Calu3 (cell line): ENCODE measurements at regions not wholly inside any gene's neighbourhood (a gene's known extent, or its start where the extent isn't known, plus 50 kb on each side); places are given as distances from the start of the nearest gene placed in this dataset.

Experiments
- BruUV-seq: library from RNA; stranded (reverse); fragments of 400-500 nt; replicated peaks from 2 replicates; lab custom pipeline; 2021; lab: Mats Ljungman, UMichigan
- CTCF ChIA-PET: fragments of 300-600 bp; sonication (Branson Sonifier 250); formaldehyde crosslinking; loops from one replicate; lab custom pipeline; 2022; ENCODE audit warnings: antibody characterized with exemption; lab: Charles Lee
- DNase-seq: peaks from one replicate; pipeline ENCODE4 v3.0.0; 2022
- H3K27ac Mint-ChIP-seq: one replicate; pipeline ENCODE4 v1.8.0; 2022; ENCODE audit warnings: mixed read lengths; ENCODE audit not compliant: unreplicated experiment
- H3K27me3 Mint-ChIP-seq: one replicate; pipeline ENCODE4 v1.8.0; 2022; ENCODE audit warnings: mixed read lengths; ENCODE audit not compliant: unreplicated experiment
- H3K36me3 Mint-ChIP-seq: one replicate; pipeline ENCODE4 v1.8.0; 2022; ENCODE audit warnings: mild to moderate bottlenecking, moderate library complexity, mixed read lengths; ENCODE audit not compliant: insufficient read depth, unreplicated experiment
- H3K4me1 Mint-ChIP-seq: one replicate; pipeline ENCODE4 v1.8.0; 2022; ENCODE audit warnings: mild to moderate bottlenecking, low read depth, mixed read lengths; ENCODE audit not compliant: unreplicated experiment
- H3K4me3 Mint-ChIP-seq: one replicate; pipeline ENCODE4 v1.8.0; 2022; ENCODE audit warnings: mild to moderate bottlenecking, low read depth, moderate library complexity, mixed read lengths; ENCODE audit not compliant: unreplicated experiment
- H3K9me3 Mint-ChIP-seq: one replicate; pipeline ENCODE4 v1.8.0; 2022; ENCODE audit warnings: low read depth, mixed read lengths; ENCODE audit not compliant: unreplicated experiment
- CTCF ChIP-seq: fragments of 200-600 bp; IDR thresholded peaks from one replicate; pipeline ENCODE4 v1.8.0; 2022; ENCODE audit warnings: antibody characterized with exemption; ENCODE audit not compliant: unreplicated experiment
- intact Hi-C: fragments of 100-400 bp; cut with micrococcal nuclease; formaldehyde crosslinking; loops from one replicate; pipeline ENCODE4 v1.10.0; 2022; ENCODE audit not compliant: unreplicated experiment

GRCh38 chr1:50335036-50335435, 88.2 kb downstream of the DMRTA2 start:
- no peak overlapping the region for H3K27ac Mint-ChIP-seq
- H3K4me3 Mint-ChIP-seq = no peak overlapping the region
- CTCF ChIA-PET = interaction anchor here (0.6 kb wide), 1 partner anchor 88 kb away, joined by 3 read pairs; no protein-coding TSS in a partner anchor
- BruUV-seq = no TSS peak
- no peaks in the 10 kb centered on the region for H3K9me3 Mint-ChIP-seq
- no peaks in the 10 kb centered on the region for H3K4me1 Mint-ChIP-seq
- no peak for TF ChIP-seq CTCF
- peaks cover 9% of the 10 kb centered on the region for H3K36me3 Mint-ChIP-seq
- DNase-seq = no peak
- intact Hi-C loops = loop anchor here (5.0 to 10.0 kb wide), 5 partner anchors 160 to 1650 kb away; no protein-coding TSS in a partner anchor
- peaks cover 69% of the 10 kb centered on the region for H3K27me3 Mint-ChIP-seq

- intact Hi-C loops = loop anchor here (2.0 to 10.0 kb wide), 7 partner anchors 61 to 1761 kb away; no protein-coding TSS in a partner anchor
- Mint-ChIP-seq H3K27ac (no peak overlapping the region), H3K4me3 (peak overlapping the region; percentile 62), H3K27me3 (peaks cover 55% of the 10 kb centered on the region), H3K9me3 (no peaks in the 10 kb centered on the region), H3K36me3 (peaks cover 9% of the 10 kb centered on the region), H3K4me1 (peaks cover 7% of the 10 kb centered on the region)
- CTCF ChIA-PET = interaction anchor here (0.8 to 1.6 kb wide), 4 partner anchors 9 to 1540 kb away, joined by 3 to 9 read pairs (median 3); no protein-coding TSS in a partner anchor
- no TSS peak for BruUV-seq
- DNase-seq = peak; percentile 71
- TF ChIP-seq CTCF = peak; percentile 70
These were observed 89.7 kb downstream of the DMRTA2 start for GRCh38 chr1:50333595-50333974.

GRCh38 chr1:50332941-50333594, 90.2 kb downstream of the DMRTA2 start:
- CTCF ChIA-PET = interaction anchor here (0.8 to 1.6 kb wide), 4 partner anchors 10 to 1540 kb away, joined by 3 to 9 read pairs (median 3); no protein-coding TSS in a partner anchor
- peak; percentile 77 for DNase-seq
- H3K27ac Mint-ChIP-seq = no peak overlapping the region
- H3K36me3 Mint-ChIP-seq = peaks cover 9% of the 10 kb centered on the region
- H3K4me3 Mint-ChIP-seq = peak overlapping the region; percentile 62
- no TSS peak for BruUV-seq
- intact Hi-C loops = loop anchor here (2.0 to 10.0 kb wide), 7 partner anchors 61 to 1761 kb away; no protein-coding TSS in a partner anchor
- peaks cover 7% of the 10 kb centered on the region for H3K4me1 Mint-ChIP-seq
- TF ChIP-seq CTCF = peak; percentile 93
- H3K27me3 Mint-ChIP-seq = peaks cover 50% of the 10 kb centered on the region
- no peaks in the 10 kb centered on the region for H3K9me3 Mint-ChIP-seq

GRCh38 chr1:50329332-50329932, 93.8 kb downstream of the DMRTA2 start:
- Mint-ChIP-seq H3K4me1 (peaks cover 7% of the 10 kb centered on the region), H3K27ac (no peak overlapping the region), H3K4me3 (no peak overlapping the region), H3K27me3 (peaks cover 27% of the 10 kb centered on the region), H3K9me3 (no peaks in the 10 kb centered on the region), H3K36me3 (peaks cover 9% of the 10 kb centered on the region)
- peak; percentile 72 for DNase-seq
- CTCF ChIA-PET = interaction anchor here (0.6 kb wide), 1 partner anchor 331 kb away, joined by 3 read pairs; no protein-coding TSS in a partner anchor
- no peak for TF ChIP-seq CTCF
- intact Hi-C loops = no loop called here
- BruUV-seq = no TSS peak
